ENCODE measurements at regions not wholly inside any gene's neighbourhood (a gene's known extent, or its start where the extent isn't known, plus 50 kb on each side); places are given as distances from the start of the nearest gene placed in this dataset.
"Not testable (repeated sequence)": the region's sequence is repeated elsewhere in the genome, so short reads cannot be mapped to it uniquely, and the experiment has no call there.

DNA sequence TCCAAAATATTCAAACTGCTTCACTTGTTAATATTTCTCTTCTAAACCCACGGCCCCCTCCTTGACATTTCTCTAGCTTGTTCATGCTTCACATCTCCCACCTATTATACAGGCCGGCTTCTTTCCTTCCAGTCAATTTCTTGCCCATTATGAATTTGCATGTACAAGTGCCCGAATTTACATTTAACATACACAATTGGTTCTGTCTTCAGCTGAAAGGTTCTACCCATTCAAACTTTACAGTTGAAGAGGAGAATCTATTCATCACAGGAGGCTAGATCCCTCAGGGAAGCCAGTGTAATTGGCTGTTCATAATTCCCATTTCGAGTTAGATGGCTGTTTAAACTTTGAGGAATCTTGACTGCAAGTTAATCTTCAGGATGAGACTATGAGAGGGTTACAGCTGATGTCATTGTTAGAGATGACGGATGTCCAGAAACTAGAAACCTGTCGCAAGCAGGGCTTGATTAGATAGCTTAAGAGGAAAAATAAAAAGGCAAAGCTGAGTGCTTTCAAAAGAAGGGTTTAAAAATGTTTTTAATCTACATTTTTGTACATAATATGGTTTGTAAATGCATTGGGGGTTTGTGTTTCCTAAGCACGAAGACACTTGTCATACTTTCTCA lies 157.0 kb downstream of the ADSS2 start:
- WGBS = 86% methylated on average over 7 of the region's 7 CpGs
- Histone ChIP-seq H3K27ac (no peak overlapping the region), H3K4me3 (no peak overlapping the region), H3K36me3 (no peaks in the 10 kb centered on the region), H3K9me3 (no peaks in the 10 kb centered on the region), H3K27me3 (no peaks in the 10 kb centered on the region), H3K4me1 (no peaks in the 10 kb centered on the region)
- no peak for DNase-seq (ENCODE audit: low spot score in 2 of 2)
- no peak for TF ChIP-seq CTCF (IDR thresholded peaks at IDR 0.05)
- no peak for TF ChIP-seq EP300 (IDR thresholded peaks at IDR 0.05)
- TF ChIP-seq POLR2AphosphoS5 (IDR thresholded peaks at IDR 0.05) = no peak
- TF ChIP-seq POLR2A (IDR thresholded peaks at IDR 0.05) = no peak

GRCh38 chr1:244296003-244296402 lies 155.7 kb downstream of the ADSS2 start:
- no peaks in the 10 kb centered on the region for H3K36me3 ChIP-seq
- no peak for TF ChIP-seq EP300 (IDR thresholded peaks at IDR 0.05)
- TF ChIP-seq POLR2AphosphoS5 (IDR thresholded peaks at IDR 0.05) = no peak
- TF ChIP-seq POLR2A (IDR thresholded peaks at IDR 0.05) = no peak
- no peak for TF ChIP-seq CTCF (IDR thresholded peaks at IDR 0.05)
- WGBS = 95% methylated on average over 8 of the region's 8 CpGs
- no peak overlapping the region for H3K27ac ChIP-seq
- no peaks in the 10 kb centered on the region for H3K27me3 ChIP-seq
- H3K4me3 ChIP-seq = no peak overlapping the region
- H3K4me1 ChIP-seq = no peaks in the 10 kb centered on the region
- DNase-seq (ENCODE audit: low spot score in 2 of 2) = no peak
- no peaks in the 10 kb centered on the region for H3K9me3 ChIP-seq

DNA sequence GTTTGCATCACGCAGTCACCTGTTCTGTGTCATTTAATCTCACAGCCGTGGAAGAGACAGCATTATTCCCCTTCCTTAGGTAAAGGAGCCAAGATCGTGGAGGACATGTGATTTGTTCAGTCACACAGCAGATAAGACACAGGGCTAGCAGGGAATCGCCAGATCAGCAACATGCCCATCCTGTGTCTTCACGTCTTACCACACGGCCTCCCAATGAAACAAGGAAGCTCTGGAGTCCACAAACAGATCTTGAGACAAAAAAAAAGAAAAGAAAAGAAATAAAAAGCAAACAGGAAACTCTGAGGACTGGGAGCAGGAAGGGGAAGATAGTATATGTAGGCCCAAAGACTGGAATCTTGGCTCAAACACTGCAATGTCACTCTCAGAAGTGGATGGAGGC lies 155.3 kb downstream of the ADSS2 start:
- H3K4me1 ChIP-seq = no peaks in the 10 kb centered on the region
- H3K4me3 ChIP-seq = no peak overlapping the region
- no peaks in the 10 kb centered on the region for H3K9me3 ChIP-seq
- TF ChIP-seq CTCF (IDR thresholded peaks at IDR 0.05) (no peak), POLR2A (IDR thresholded peaks at IDR 0.05) (no peak), EP300 (IDR thresholded peaks at IDR 0.05) (no peak), POLR2AphosphoS5 (IDR thresholded peaks at IDR 0.05) (no peak)
- H3K27ac ChIP-seq = no peak overlapping the region
- H3K36me3 ChIP-seq = no peaks in the 10 kb centered on the region
- DNase-seq (ENCODE audit: low spot score in 2 of 2) = peak in 1 of 2 donors; percentile 63
- H3K27me3 ChIP-seq = no peaks in the 10 kb centered on the region
- 55% methylated on average over 6 of the region's 6 CpGs for WGBS

- Histone ChIP-seq H3K4me3 (no peak overlapping the region), H3K27me3 (no peaks in the 10 kb centered on the region), H3K27ac (no peak overlapping the region), H3K4me1 (no peaks in the 10 kb centered on the region), H3K9me3 (no peaks in the 10 kb centered on the region), H3K36me3 (no peaks in the 10 kb centered on the region)
- TF ChIP-seq CTCF (IDR thresholded peaks at IDR 0.05) (no peak), POLR2A (IDR thresholded peaks at IDR 0.05) (no peak), EP300 (IDR thresholded peaks at IDR 0.05) (no peak), POLR2AphosphoS5 (IDR thresholded peaks at IDR 0.05) (no peak)
- DNase-seq (ENCODE audit: low spot score in 2 of 2) = no peak
- WGBS = 80% methylated on average over 3 of the region's 3 CpGs
Measured at GRCh38 chr1:244297087-244297486, 154.6 kb downstream of the ADSS2 start.

- no peaks in the 10 kb centered on the region for H3K36me3 ChIP-seq
- no peak overlapping the region for H3K27ac ChIP-seq
- DNase-seq (ENCODE audit: low spot score in 2 of 2) = peak in 1 of 2 donors; percentile 23
- no peaks in the 10 kb centered on the region for H3K9me3 ChIP-seq
- no peak for TF ChIP-seq POLR2AphosphoS5 (IDR thresholded peaks at IDR 0.05)
- no peak for TF ChIP-seq EP300 (IDR thresholded peaks at IDR 0.05)
- TF ChIP-seq CTCF (IDR thresholded peaks at IDR 0.05) = no peak
- TF ChIP-seq POLR2A (IDR thresholded peaks at IDR 0.05) = no peak
- H3K4me1 ChIP-seq = no peaks in the 10 kb centered on the region
- no peaks in the 10 kb centered on the region for H3K27me3 ChIP-seq
- WGBS = 86% methylated on average over 7 of the region's 7 CpGs
- H3K4me3 ChIP-seq = no peak overlapping the region
Measured at GRCh38 chr1:244297616-244298015, 154.1 kb downstream of the ADSS2 start.

DNA sequence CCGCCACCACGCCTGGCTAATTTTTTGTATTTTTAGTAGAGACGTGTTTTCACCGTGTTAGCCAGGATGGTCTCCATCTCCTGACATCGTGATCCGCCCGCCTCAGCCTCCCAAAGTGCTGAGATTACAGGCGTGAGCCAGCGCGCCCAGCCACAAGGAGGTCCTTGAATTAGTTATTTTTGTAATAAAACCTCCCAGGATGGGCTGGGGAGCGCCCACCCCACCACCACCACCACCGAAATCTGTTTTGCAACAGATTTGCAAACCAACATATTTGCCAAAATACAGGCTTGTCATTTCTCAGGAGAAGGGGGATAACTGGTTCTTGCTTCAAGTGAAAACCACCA lies 151.7 kb downstream of the ADSS2 start:
- 90% methylated on average over 12 of the region's 12 CpGs for WGBS
- not testable (repeated sequence) for H3K27ac ChIP-seq; H3K4me1 ChIP-seq; H3K36me3 ChIP-seq; H3K27me3 ChIP-seq; H3K9me3 ChIP-seq; DNase-seq (ENCODE audit: low spot score in 2 of 2)
- peak overlapping the region; percentile 37 for H3K4me3 ChIP-seq
